Neural crest cell (in vitro differentiated cells): ENCODE measurements at regions not wholly inside any gene's neighbourhood (a gene's known extent, or its start where the extent isn't known, plus 50 kb on each side); places are given as distances from the start of the nearest gene placed in this dataset.
A peak's percentile ranks its signal among the peaks of the same experiment; 100 is the strongest.

Experiments used
- DNase-seq: peaks from one replicate; pipeline ENCODE4 v3.0.0; 2021; ENCODE audit warnings: low read depth, mixed read lengths, low spot score
- H3K27ac Mint-ChIP-seq: one replicate; pipeline ENCODE4 v1.8.0; 2021; ENCODE audit warnings: mild to moderate bottlenecking, mixed read lengths; ENCODE audit not compliant: unreplicated experiment
- H3K27me3 Mint-ChIP-seq: 2 replicates; pipeline ENCODE4 v1.8.0; 2021; ENCODE audit warnings: low read depth, mild to moderate bottlenecking, mixed read lengths
- H3K36me3 Mint-ChIP-seq: 2 replicates; pipeline ENCODE4 v1.8.0; 2021; ENCODE audit warnings: low read depth, mild to moderate bottlenecking, mixed read lengths
- H3K4me1 Mint-ChIP-seq: 2 replicates; pipeline ENCODE4 v1.8.0; 2021; ENCODE audit warnings: mixed read lengths
- H3K4me3 Mint-ChIP-seq: one replicate; pipeline ENCODE4 v1.8.0; 2021; ENCODE audit warnings: mild to moderate bottlenecking, mixed read lengths
- H3K9me3 Mint-ChIP-seq: 2 replicates; pipeline ENCODE4 v1.8.0; 2021; ENCODE audit warnings: mixed read lengths
- CTCF ChIP-seq: fragments of 200-600 bp; sonication (generic); conservative IDR thresholded peaks from 2 replicates; pipeline ENCODE4 v1.5.0; 2021; ENCODE audit warnings: antibody characterized with exemption, mild to moderate bottlenecking

GRCh38 chr6:113750151-113750855 is 106.8 kb upstream of the MARCKS start:
- H3K4me3 Mint-ChIP-seq = no peak overlapping the region
- no peak for DNase-seq

GRCh38 chr6:113754291-113754690 is 102.9 kb upstream of the MARCKS start:
- peaks cover 32% of the 10 kb centered on the region for H3K4me1 Mint-ChIP-seq
- DNase-seq = no peak
- H3K27me3 Mint-ChIP-seq = no peaks in the 10 kb centered on the region
- H3K36me3 Mint-ChIP-seq = no peaks in the 10 kb centered on the region
- H3K4me3 Mint-ChIP-seq = no peak overlapping the region
- H3K27ac Mint-ChIP-seq = no peak overlapping the region
- TF ChIP-seq CTCF = no peak
- H3K9me3 Mint-ChIP-seq = peaks cover 5% of the 10 kb centered on the region

More at GRCh38 chr6:113750151-113750855, 106.8 kb upstream of the MARCKS start:
- H3K27me3 Mint-ChIP-seq = no peaks in the 10 kb centered on the region
- no peaks in the 10 kb centered on the region for H3K36me3 Mint-ChIP-seq
- peaks cover 13% of the 10 kb centered on the region for H3K4me1 Mint-ChIP-seq
- TF ChIP-seq CTCF = no peak
- H3K27ac Mint-ChIP-seq = peak overlapping the region; percentile 65
- peaks cover 3% of the 10 kb centered on the region for H3K9me3 Mint-ChIP-seq

- peaks cover 4% of the 10 kb centered on the region for H3K9me3 Mint-ChIP-seq
- H3K27me3 Mint-ChIP-seq = no peaks in the 10 kb centered on the region
- no peak for TF ChIP-seq CTCF
Observed at GRCh38 chr6:113755449-113756289, 101.5 kb upstream of the MARCKS start.

DNA sequence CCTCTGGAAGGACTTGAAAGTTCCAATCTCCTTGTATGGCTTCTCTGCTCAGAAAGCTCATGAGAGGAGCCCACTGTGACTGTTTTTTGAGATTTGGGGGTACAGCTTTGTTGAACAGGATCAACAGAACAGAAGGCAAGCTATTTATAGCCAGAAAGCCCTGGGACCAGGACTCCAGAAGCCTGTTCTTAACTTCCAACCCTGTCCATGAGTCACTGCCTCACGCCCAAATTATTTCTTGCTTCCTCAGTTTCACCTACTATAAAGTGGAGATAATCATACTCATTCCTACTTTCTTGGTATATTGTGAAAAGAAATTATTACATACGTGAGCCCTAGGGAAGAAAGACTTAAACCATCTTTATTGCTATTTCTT is 100.9 kb upstream of the MARCKS start:
- H3K4me1 Mint-ChIP-seq = peaks cover 23% of the 10 kb centered on the region
- no peak for DNase-seq
- no peaks in the 10 kb centered on the region for H3K36me3 Mint-ChIP-seq
- peak overlapping the region; percentile 13 for H3K27ac Mint-ChIP-seq
- no peaks in the 10 kb centered on the region for H3K27me3 Mint-ChIP-seq
- TF ChIP-seq CTCF = no peak
- no peak overlapping the region for H3K4me3 Mint-ChIP-seq
- H3K9me3 Mint-ChIP-seq = peaks cover 4% of the 10 kb centered on the region

More at GRCh38 chr6:113755449-113756289, 101.5 kb upstream of the MARCKS start:
- Mint-ChIP-seq H3K36me3 (no peaks in the 10 kb centered on the region), H3K4me1 (peaks cover 24% of the 10 kb centered on the region), H3K27ac (peak overlapping the region; percentile 13), H3K4me3 (no peak overlapping the region)
- no peak for DNase-seq

- no peaks in the 10 kb centered on the region for H3K27me3 Mint-ChIP-seq
- peaks cover 4% of the 10 kb centered on the region for H3K9me3 Mint-ChIP-seq
- TF ChIP-seq CTCF = no peak
- H3K4me1 Mint-ChIP-seq = peaks cover 23% of the 10 kb centered on the region
- DNase-seq = no peak
- H3K4me3 Mint-ChIP-seq = no peak overlapping the region
- no peaks in the 10 kb centered on the region for H3K36me3 Mint-ChIP-seq
- no peak overlapping the region for H3K27ac Mint-ChIP-seq
Observed at GRCh38 chr6:113758214-113758613, 98.9 kb upstream of the MARCKS start.
